Kidney (tissue), 13 donors: ENCODE measurements at regions not wholly inside any gene's neighbourhood (a gene's known extent, or its start where the extent isn't known, plus 50 kb on each side); places are given as distances from the start of the nearest gene placed in this dataset.

Source experiments
- DNase-seq, 5 donors: peaks; one replicate each; pipeline ENCODE4 v3.0.0-alpha.2; 2013 to 2020
- FAIRE-seq: peaks from 2 replicates; lab custom pipeline; 2012; peaks lifted over from hg19 to GRCh38; lab: Jason Lieb, UNC
- H3K27ac ChIP-seq, 2 donors: one replicate each; pipeline ENCODE4 v1.7.0; 2013; ENCODE audit warnings: low read depth in 2 of 2, low read length in 2 of 2, inconsistent platforms in 1 of 2
- H3K27me3 ChIP-seq: one replicate; pipeline ENCODE4 v1.7.1; 2013; ENCODE audit warnings: low read length, inconsistent platforms; ENCODE audit not compliant: control insufficient read depth, insufficient read depth
- H3K36me3 ChIP-seq, 3 donors: one replicate each; pipeline versions ENCODE4 v1.7.0 to v1.7.1; 2013; ENCODE audit warnings: low read length in 3 of 3, control low read depth in 1 of 3, inconsistent platforms in 1 of 3; ENCODE audit not compliant: insufficient read depth in 3 of 3, control insufficient read depth in 2 of 3
- H3K4me1 ChIP-seq, 3 donors: one replicate each; pipeline versions ENCODE4 v1.7.0 to v1.7.1; 2013; ENCODE audit warnings: low read length in 3 of 3, inconsistent platforms in 1 of 3, low read depth in 1 of 3; ENCODE audit not compliant: control insufficient read depth in 2 of 3, insufficient read depth in 2 of 3
- H3K4me3 ChIP-seq, 3 donors: one replicate each; pipeline versions ENCODE4 v1.7.0 to v1.8.1; 2013; ENCODE audit warnings: low read length in 3 of 3, control low read depth in 1 of 3, inconsistent platforms in 1 of 3
- H3K9ac ChIP-seq, 3 donors: one replicate each; pipeline versions ENCODE4 v1.7.0 to v1.7.1; 2013; ENCODE audit warnings: low read length in 3 of 3, control low read depth in 1 of 3, inconsistent platforms in 1 of 3
- H3K9me3 ChIP-seq, 3 donors: one replicate each; pipeline versions ENCODE4 v1.7.0 to v1.7.1; 2013; ENCODE audit warnings: low read length in 3 of 3, control low read depth in 1 of 3, inconsistent platforms in 1 of 3; ENCODE audit not compliant: control insufficient read depth in 2 of 3, insufficient read depth in 1 of 3
- intact Hi-C: fragments of 100-400 bp; cut with DNase I; formaldehyde crosslinking; loops from one replicate; pipeline ENCODE4 v1.11.1; 2022
- TF ChIP-seq, protein P1 (sequence below): IDR thresholded peaks from 3 replicates; pipeline ENCODE4 v1.5.1; 2012; ENCODE audit warnings: mild to moderate bottlenecking, moderate library complexity, borderline replicate concordance; ENCODE audit not compliant: insufficient read depth; ENCODE audit errors: extremely low read depth
- donor health status: control.
- donor health status: control.
- donor health status: control.
- donor health status: control.
- donor health status: control.
- donor health status: DM: yes; HTN: yes; CAD: no.
- donor health status: Normal renal cell carcinoma (clear cell type).

DNA sequence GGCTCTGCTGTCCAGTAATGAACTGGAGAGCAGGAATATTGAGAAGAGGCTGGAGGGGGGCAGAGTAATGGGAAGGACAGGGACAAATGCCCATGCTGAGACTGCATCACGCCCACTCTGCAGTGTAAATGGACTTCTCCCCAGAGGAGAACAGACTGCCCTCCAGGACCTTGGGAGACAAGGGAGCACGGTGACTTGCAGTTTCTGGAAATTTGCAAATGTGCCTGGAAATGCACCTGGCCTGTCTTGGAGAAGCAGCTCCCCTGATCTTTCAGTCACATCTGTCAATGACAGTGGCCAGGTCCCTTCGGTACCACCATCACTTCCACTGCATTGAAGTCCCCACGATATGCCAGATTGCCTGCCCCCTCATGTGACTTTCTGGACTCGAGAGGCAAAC, 178.7 kb upstream of the SH3BP4 start:
- intact Hi-C loops: no loop called here
- FAIRE-seq: no peak
- Histone ChIP-seq H3K27me3 (no peaks in the 10 kb centered on the region), H3K4me1 (no peaks in the 10 kb centered on the region), H3K9me3 (no peaks in the 10 kb centered on the region), H3K9ac (no peak overlapping the region), H3K4me3 (no peak overlapping the region), H3K27ac (no peak overlapping the region), H3K36me3 (no peaks in the 10 kb centered on the region)
- TF ChIP-seq, protein P1, sequence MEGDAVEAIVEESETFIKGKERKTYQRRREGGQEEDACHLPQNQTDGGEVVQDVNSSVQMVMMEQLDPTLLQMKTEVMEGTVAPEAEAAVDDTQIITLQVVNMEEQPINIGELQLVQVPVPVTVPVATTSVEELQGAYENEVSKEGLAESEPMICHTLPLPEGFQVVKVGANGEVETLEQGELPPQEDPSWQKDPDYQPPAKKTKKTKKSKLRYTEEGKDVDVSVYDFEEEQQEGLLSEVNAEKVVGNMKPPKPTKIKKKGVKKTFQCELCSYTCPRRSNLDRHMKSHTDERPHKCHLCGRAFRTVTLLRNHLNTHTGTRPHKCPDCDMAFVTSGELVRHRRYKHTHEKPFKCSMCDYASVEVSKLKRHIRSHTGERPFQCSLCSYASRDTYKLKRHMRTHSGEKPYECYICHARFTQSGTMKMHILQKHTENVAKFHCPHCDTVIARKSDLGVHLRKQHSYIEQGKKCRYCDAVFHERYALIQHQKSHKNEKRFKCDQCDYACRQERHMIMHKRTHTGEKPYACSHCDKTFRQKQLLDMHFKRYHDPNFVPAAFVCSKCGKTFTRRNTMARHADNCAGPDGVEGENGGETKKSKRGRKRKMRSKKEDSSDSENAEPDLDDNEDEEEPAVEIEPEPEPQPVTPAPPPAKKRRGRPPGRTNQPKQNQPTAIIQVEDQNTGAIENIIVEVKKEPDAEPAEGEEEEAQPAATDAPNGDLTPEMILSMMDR: no peak
- DNase-seq: no peak

DNA sequence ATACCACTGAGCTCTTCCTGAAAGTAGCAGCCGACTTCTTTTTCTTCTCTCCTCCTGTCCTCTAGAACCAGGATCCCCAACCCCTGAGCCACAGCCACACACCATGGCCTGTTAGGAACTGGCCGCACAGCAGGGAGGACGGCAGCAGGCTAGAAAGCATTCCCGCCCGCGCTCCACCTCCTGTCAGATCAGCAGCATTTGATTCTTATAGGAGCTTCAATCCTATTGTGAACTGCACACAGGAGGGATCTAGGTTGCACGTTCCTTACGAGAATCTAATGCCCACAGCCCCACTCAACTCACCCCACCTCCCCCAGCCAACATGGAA, 179.1 kb upstream of the SH3BP4 start:
- no peak overlapping the region for H3K4me3 ChIP-seq
- H3K27me3 ChIP-seq: no peaks in the 10 kb centered on the region
- H3K9me3 ChIP-seq: no peaks in the 10 kb centered on the region
- H3K27ac ChIP-seq: no peak overlapping the region
- no peaks in the 10 kb centered on the region for H3K36me3 ChIP-seq
- TF ChIP-seq, protein P1: no peak
- no peaks in the 10 kb centered on the region for H3K4me1 ChIP-seq
- no peak overlapping the region for H3K9ac ChIP-seq
- DNase-seq: peak in 1 of 5 donors; percentile 49
- intact Hi-C loops: no loop called here
- FAIRE-seq: no peak

- Histone ChIP-seq H3K9ac (no peak overlapping the region), H3K27me3 (no peaks in the 10 kb centered on the region), H3K27ac (no peak overlapping the region), H3K4me3 (no peak overlapping the region), H3K4me1 (no peaks in the 10 kb centered on the region), H3K36me3 (no peaks in the 10 kb centered on the region), H3K9me3 (no peaks in the 10 kb centered on the region)
- DNase-seq (peak in 3 of 5 donors; percentile 59 to 71 (median 68)), FAIRE-seq (no peak)
- intact Hi-C loops: no loop called here
- TF ChIP-seq, protein P1: no peak
Observed at GRCh38 chr2:234771980-234772732, 179.7 kb upstream of the SH3BP4 start.

DNA sequence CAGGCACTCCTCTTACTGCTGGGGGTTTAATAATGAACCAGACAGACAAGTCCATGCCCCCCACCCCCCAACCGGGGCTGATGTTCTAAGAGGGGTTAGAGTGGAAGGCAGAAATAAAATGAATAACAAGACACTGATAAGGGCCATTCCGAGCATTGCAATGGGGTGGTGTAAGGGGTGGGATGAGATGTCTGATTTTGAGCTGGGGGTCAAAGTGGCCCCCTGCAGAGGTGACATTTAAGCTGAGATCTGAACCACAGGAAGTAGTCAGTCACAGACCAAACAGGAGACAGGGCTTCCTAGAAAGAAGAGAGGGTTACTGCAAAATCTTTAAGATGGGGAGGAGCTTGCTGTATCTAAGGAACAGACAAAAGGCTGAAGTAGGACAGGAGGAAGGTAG, 180.6 kb upstream of the SH3BP4 start:
- intact Hi-C loops: no loop called here
- DNase-seq (no peak), FAIRE-seq (no peak)

More for the DNA sequence above, 180.6 kb upstream of the SH3BP4 start:
- Histone ChIP-seq H3K9me3 (no peaks in the 10 kb centered on the region), H3K36me3 (no peaks in the 10 kb centered on the region), H3K27ac (no peak overlapping the region), H3K4me3 (no peak overlapping the region), H3K4me1 (no peaks in the 10 kb centered on the region), H3K27me3 (no peaks in the 10 kb centered on the region), H3K9ac (no peak overlapping the region)
- TF ChIP-seq, protein P1: no peak
